Breast epithelium (tissue), 3 donors: ENCODE measurements at regions not wholly inside any gene's neighbourhood (a gene's known extent, or its start where the extent isn't known, plus 50 kb on each side); places are given as distances from the start of the nearest gene placed in this dataset.

Experiments used
- CTCF ChIP-seq, 3 donors: fragments of 450-650 bp; IDR thresholded peaks; one replicate each; pipeline ENCODE4 v1.5.1; 2016 to 2017; ENCODE audit warnings: antibody characterized with exemption in 3 of 3, mild to moderate bottlenecking in 3 of 3, moderate library complexity in 3 of 3
- POLR2AphosphoS5 ChIP-seq, 3 donors: sonication (generic); formaldehyde crosslinking; IDR thresholded peaks; one replicate each; pipeline ENCODE4 v1.6.1; 2017; ENCODE audit warnings: antibody characterized with exemption in 3 of 3

- TF ChIP-seq CTCF (IDR thresholded peaks at IDR 0.05), result no peak
- no peak for TF ChIP-seq POLR2AphosphoS5 (IDR thresholded peaks at IDR 0.05)
Observed at GRCh38 chr14:71606575-71606974, 325.7 kb upstream of the RGS6 start.
